Cardiac fibroblast (primary cell): ENCODE measurements at regions not wholly inside any gene's neighbourhood (a gene's known extent, or its start where the extent isn't known, plus 50 kb on each side); places are given as distances from the start of the nearest gene placed in this dataset.
A peak's percentile ranks its signal among the peaks of the same experiment; 100 is the strongest.

Experiments used
- DNase-seq, 2 donors: peaks; one replicate each; pipeline versions ENCODE4 v3.0.0 to v3.0.0-alpha.2; 2010; ENCODE audit warnings: low read depth in 2 of 2
- H3K4me3 ChIP-seq, 2 donors: replicated peaks in 1 of 2; 1 replicate in 1 of 2; 2 replicates in 1 of 2; pipeline ENCODE4 v1.5.1; 2011; ENCODE audit warnings: low read depth in 2 of 2, low read length in 2 of 2, mild to moderate bottlenecking in 2 of 2, moderate library complexity in 1 of 2
- TF ChIP-seq, protein P1 (sequence below): IDR thresholded peaks from one replicate; pipeline ENCODE4 v1.5.1; 2011; ENCODE audit warnings: low read depth, mild to moderate bottlenecking, low read length, inconsistent platforms

DNA sequence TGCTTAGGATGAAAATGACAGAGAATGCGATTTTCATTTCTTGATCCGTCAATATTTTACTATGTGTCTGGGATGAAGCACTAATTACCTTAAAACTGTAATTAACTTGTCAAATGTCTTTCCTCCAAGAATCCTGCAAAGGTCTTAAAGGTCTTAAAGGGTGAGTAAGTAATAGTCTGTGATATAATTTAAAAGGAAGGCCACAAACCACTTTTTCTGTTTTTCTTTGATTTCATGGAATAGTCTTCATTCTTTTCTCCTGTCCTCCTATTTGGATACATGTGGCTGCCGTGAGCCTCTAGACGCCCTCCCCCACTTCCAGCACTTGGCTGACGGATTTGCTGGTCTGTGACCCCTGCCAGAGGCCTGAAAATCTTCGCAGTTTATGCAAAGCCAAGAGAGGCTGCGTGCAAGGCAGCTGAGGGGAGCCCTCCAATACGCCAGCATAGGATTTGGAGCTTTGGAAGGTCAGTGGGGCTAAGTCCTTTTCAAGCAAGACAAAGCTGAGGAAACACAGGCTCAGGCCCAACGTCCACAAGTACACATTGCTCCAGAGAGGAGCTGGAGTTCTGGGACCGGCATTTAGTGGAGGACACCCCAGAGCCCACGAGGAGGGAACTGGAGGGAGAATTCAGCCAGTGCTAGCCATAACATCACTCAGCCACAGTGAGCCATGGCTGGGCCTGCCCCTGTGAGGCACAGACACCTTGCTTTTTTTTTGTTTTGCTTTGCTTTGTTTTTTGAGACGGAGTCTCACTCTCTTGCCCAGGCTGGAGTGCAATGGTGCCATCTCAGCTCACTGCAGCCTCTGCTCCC, 382.6 kb downstream of the SMOC2 start:
- no peak overlapping the region for H3K4me3 ChIP-seq
- DNase-seq: peak in 1 of 2 donors; percentile 13
- TF ChIP-seq, protein P1, sequence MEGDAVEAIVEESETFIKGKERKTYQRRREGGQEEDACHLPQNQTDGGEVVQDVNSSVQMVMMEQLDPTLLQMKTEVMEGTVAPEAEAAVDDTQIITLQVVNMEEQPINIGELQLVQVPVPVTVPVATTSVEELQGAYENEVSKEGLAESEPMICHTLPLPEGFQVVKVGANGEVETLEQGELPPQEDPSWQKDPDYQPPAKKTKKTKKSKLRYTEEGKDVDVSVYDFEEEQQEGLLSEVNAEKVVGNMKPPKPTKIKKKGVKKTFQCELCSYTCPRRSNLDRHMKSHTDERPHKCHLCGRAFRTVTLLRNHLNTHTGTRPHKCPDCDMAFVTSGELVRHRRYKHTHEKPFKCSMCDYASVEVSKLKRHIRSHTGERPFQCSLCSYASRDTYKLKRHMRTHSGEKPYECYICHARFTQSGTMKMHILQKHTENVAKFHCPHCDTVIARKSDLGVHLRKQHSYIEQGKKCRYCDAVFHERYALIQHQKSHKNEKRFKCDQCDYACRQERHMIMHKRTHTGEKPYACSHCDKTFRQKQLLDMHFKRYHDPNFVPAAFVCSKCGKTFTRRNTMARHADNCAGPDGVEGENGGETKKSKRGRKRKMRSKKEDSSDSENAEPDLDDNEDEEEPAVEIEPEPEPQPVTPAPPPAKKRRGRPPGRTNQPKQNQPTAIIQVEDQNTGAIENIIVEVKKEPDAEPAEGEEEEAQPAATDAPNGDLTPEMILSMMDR: no peak

DNA sequence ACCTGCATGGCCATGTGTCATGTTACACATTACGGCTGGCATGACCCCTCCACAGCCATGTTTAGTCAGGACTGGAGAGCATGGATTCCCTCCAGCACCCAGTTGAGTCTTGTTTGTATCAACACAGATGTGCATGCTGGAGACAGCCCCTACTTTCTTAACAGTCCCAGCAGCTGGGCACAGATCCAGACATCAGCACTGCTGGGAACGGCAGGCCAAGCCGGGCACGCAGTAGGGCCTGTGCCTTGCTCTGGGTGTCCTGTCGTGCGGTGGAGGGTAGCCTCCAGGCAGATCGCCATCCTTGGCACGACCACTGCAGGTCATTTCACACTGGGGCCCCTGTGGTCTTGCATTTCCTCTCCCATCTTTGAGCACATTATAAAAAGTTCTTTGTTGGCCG, 381.4 kb downstream of the SMOC2 start:
- TF ChIP-seq, protein P1: no peak
- DNase-seq: no peak
- H3K4me3 ChIP-seq: no peak overlapping the region

DNA sequence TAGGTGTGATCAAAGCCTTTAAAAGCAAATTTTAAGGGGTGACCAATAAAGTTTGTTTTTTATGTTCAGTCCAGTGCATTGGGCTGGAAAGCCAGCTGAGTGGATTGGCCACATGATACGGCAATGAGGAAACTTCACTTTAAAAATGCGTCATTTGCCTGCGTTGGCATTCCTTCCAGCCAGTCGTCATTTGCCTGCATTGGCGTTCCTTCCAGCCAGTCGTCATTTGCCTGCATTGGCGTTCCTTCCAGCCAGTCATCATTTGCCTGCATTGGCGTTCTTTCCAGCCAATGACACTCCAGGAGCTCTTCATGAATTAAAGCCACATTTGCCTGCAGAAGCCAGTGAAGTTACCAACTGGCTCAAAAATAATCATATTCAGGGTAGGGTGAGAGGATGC, 378.6 kb downstream of the SMOC2 start:
- TF ChIP-seq, protein P1: no peak
- no peak overlapping the region for H3K4me3 ChIP-seq
- no peak for DNase-seq

DNA sequence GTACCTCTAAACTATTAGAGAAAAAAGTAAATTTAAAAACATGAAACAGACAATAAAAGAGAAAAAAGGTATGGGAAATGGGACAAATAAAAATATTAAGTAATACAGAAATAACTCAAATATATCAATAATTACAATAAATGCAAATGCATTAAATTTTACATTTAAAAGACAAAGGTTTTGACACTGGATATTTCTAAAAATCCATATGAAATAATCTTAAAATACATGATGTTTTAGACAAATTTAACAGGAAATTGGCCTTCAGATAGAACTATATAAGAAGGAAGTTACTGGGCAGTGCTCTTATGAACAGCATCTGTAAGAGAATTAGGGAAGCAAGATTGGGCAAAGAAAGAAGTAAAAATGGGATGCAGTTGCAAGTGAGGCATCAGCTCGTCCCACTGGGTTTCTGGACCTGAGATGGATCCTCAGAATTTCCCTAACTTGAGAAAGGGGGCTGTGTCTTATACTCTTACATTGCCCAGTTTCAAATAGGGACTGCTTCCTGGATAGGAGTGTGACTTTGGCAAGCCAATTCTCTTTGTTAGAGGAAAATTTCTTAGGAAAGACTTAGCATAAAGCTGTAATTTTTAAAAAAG, 376.7 kb downstream of the SMOC2 start:
- DNase-seq: no peak
- no peak overlapping the region for H3K4me3 ChIP-seq
- TF ChIP-seq, protein P1: no peak

DNA sequence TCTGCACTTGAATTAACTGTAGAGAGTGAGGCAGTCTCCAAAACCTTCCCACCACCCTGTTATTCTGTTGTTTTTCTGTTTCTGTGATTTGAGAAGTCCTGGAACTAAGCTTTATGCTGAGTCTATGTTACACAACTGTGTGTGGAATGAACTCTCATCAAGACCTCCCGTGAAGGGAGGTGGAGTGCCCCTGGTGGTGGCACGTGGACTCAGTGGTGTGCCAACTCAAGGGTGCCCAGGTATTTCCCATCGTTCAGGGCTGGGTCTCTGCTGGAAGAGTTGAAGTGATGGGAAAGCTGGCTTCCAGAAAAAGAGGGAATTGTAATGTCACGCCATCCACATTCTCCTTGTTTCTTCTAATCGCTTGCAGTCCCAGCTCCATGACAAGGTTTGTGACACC, 374.2 kb downstream of the SMOC2 start:
- no peak for DNase-seq
- TF ChIP-seq, protein P1: no peak
- no peak overlapping the region for H3K4me3 ChIP-seq

DNA sequence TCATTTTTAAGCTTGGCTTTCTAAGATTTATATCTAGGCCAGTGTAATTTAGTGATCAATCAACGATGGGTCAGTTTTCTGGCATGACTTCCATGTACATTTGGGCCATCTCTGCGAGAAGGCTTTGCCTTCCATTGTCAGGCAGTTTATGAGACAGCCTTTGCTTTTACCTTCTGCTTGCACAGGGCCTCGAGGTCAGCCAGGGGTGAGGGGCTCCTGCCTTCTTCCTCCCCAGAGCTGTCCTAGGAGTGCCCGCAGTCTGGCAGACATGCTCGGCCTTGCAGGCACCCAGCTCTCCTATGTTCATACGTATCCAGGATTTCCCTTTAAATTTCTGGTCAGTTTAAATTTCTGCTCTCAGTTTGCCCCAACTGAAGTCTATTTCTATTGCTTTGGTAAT, 367.2 kb downstream of the SMOC2 start:
- DNase-seq: no peak
- H3K4me3 ChIP-seq: no peak overlapping the region
- TF ChIP-seq, protein P1: no peak

DNA sequence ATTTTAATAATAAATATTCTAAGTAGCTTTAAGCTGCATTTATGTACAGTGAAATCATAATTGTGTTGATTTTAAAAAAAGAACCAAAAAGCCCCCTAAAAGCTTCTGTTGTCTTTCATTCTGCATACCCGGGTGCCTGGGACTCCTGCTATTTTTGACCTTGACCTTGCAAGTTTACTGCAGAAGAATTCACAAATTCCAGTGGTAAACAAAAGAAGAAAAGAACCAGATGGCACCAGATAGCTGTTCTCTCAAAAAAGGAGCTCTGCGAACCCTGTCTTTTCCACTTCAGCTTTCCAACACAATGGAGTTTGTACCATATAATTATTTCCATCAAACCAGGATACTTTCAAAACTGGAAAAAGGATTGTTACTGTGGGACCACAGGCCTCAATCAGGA, 363.3 kb downstream of the SMOC2 start:
- no peak overlapping the region for H3K4me3 ChIP-seq
- no peak for DNase-seq
- TF ChIP-seq, protein P1: no peak
